ENCODE measurements at regions not wholly inside any gene's neighbourhood (a gene's known extent, or its start where the extent isn't known, plus 50 kb on each side); places are given as distances from the start of the nearest gene placed in this dataset.

DNA sequence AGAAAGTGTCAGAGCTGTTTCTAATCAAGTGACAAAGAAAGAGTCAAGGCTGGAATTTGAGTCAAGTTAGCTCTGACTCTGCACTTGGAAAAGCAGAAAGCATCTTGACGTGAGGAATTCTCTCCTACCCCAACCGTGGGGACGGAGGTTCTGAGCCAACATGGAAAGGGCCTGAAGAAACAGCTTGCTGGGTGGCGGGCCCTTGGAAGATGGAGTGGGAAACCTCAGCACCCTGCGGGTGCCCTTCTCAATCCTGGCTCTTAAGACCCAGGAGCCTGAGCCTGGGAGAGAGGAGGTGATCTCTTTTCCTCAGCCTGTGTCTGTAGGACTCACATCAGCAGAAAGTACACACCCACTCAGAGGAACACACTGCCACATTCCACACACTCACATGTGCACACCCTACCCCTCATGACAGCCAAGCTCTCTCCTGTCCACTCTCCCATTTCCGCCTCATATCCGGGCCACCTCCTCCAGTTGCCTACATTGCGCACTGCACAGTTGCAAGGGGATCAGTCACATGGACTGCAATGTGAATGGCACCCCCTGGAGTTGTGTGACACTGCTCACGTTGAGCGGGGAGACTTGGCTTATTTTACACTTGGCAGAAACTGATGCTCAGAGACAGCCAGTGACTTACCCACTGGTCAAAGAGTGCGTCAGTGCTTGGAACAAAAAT lies 101.5 kb upstream of the SLC6A6 start:
- Histone ChIP-seq H3K27ac (peak overlapping the region in 1 of 5 donors; percentile 58), H3K27me3 (no peaks in the 10 kb centered on the region), H3K4me1 (replicated peaks in 1 of 2) (peaks cover 4 to 24% of the 10 kb centered on the region in 2 donors), H3K36me3 (replicated peaks in 1 of 2) (no peaks in the 10 kb centered on the region), H3K4me3 (no peak overlapping the region), H3K9me3 (replicated peaks in 1 of 3) (no peaks in the 10 kb centered on the region)
- 74 to 82% (median 77%) methylated on average over 11 of the region's 11 CpGs for whole genome bisulfite sequencing, 4 donors
- intact Hi-C loops (cut with DNase I): no loop called here
- DNase-seq: peak in 1 of 7 donors; percentile 44
- TF ChIP-seq, protein P1, sequence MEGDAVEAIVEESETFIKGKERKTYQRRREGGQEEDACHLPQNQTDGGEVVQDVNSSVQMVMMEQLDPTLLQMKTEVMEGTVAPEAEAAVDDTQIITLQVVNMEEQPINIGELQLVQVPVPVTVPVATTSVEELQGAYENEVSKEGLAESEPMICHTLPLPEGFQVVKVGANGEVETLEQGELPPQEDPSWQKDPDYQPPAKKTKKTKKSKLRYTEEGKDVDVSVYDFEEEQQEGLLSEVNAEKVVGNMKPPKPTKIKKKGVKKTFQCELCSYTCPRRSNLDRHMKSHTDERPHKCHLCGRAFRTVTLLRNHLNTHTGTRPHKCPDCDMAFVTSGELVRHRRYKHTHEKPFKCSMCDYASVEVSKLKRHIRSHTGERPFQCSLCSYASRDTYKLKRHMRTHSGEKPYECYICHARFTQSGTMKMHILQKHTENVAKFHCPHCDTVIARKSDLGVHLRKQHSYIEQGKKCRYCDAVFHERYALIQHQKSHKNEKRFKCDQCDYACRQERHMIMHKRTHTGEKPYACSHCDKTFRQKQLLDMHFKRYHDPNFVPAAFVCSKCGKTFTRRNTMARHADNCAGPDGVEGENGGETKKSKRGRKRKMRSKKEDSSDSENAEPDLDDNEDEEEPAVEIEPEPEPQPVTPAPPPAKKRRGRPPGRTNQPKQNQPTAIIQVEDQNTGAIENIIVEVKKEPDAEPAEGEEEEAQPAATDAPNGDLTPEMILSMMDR (IDR thresholded peaks at IDR 0.05): no peak
- TF ChIP-seq POLR2A (IDR thresholded peaks at IDR 0.05): no peak

DNA sequence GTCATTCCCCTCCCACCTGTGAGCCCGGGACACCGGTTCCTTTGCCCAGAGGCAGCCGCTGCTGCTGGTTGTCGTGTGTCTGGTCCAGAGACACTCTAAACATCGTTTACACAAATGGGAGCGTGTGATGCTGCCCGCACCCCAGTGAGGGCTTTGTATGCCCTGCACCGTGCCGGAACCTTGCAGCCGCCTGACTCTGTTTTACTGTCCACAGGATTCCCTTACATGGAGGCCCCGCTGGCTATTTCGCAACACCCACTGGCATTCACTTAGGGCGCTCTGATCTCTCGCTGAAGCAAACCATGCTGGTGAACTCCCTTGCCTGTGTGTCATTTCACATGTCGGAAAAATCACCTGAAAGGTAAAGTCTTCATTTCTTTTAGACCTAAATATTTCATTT lies 100.8 kb upstream of the SLC6A6 start:
- Histone ChIP-seq H3K9me3 (replicated peaks in 1 of 3) (no peaks in the 10 kb centered on the region), H3K36me3 (replicated peaks in 1 of 2) (no peaks in the 10 kb centered on the region), H3K4me1 (replicated peaks in 1 of 2) (peaks cover 4 to 24% of the 10 kb centered on the region in 2 donors), H3K4me3 (no peak overlapping the region), H3K27ac (peak overlapping the region in 1 of 5 donors; percentile 23), H3K27me3 (no peaks in the 10 kb centered on the region)
- intact Hi-C loops (cut with DNase I): no loop called here
- no peak for TF ChIP-seq POLR2A (IDR thresholded peaks at IDR 0.05)
- TF ChIP-seq, protein P1 (IDR thresholded peaks at IDR 0.05): no peak
- DNase-seq: peak in 2 of 7 donors; percentile 38 to 61
- 81 to 84% (median 81%) methylated on average over 14 to 15 of the region's 15 CpGs for WGBS, 4 donors

DNA sequence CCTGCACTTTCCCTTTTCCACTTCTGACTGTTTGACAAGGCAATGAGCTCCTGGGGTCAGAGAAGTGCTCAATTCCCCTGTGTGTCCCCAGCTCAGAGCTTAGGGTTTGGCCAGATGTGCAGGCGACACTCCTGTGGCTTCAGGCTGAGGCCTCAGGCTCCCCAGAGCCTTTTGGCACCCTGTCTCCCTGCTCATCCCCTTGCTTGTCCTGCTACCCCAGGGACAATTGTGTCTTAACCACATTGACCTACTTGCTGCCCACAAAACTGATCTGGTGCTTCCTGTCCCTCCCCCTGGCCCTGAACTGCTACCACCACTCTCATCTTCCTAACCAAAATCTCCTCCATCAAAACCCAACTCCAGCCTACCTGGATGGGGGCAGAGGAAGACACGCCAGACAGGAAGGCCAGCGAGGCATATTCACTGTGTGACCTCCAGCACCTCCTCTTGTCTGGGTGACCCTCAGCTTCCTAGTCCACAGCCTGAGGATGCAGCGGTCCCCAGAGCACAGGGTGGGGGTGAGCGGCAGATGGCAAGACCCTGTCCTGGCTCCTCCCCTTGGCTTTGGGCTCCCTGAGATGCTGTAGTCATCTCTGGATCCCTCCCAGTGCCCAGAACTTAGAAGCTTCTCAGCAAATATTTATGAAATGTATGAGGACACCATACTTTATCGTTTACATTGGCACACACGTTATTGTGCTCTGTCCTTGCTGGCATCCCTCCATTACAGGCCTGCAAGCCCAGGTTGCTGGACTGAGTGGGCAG lies 98.9 kb upstream of the SLC6A6 start:
- no peaks in the 10 kb centered on the region for H3K27me3 ChIP-seq
- TF ChIP-seq POLR2A (IDR thresholded peaks at IDR 0.05): no peak
- TF ChIP-seq, protein P1 (IDR thresholded peaks at IDR 0.05): no peak
- H3K4me3 ChIP-seq: no peak overlapping the region
- no peaks in the 10 kb centered on the region for H3K9me3 ChIP-seq (replicated peaks in 1 of 3)
- intact Hi-C loops (cut with DNase I): no loop called here
- H3K36me3 ChIP-seq (replicated peaks in 1 of 2): no peaks in the 10 kb centered on the region
- peaks cover 0 to 12% of the 10 kb centered on the region in 2 donors for H3K4me1 ChIP-seq (replicated peaks in 1 of 2)
- no peak for DNase-seq
- no peak overlapping the region for H3K27ac ChIP-seq
- 74 to 97% (median 85%) methylated on average over 5 to 7 of the region's 7 CpGs for whole genome bisulfite sequencing, 4 donors

DNA sequence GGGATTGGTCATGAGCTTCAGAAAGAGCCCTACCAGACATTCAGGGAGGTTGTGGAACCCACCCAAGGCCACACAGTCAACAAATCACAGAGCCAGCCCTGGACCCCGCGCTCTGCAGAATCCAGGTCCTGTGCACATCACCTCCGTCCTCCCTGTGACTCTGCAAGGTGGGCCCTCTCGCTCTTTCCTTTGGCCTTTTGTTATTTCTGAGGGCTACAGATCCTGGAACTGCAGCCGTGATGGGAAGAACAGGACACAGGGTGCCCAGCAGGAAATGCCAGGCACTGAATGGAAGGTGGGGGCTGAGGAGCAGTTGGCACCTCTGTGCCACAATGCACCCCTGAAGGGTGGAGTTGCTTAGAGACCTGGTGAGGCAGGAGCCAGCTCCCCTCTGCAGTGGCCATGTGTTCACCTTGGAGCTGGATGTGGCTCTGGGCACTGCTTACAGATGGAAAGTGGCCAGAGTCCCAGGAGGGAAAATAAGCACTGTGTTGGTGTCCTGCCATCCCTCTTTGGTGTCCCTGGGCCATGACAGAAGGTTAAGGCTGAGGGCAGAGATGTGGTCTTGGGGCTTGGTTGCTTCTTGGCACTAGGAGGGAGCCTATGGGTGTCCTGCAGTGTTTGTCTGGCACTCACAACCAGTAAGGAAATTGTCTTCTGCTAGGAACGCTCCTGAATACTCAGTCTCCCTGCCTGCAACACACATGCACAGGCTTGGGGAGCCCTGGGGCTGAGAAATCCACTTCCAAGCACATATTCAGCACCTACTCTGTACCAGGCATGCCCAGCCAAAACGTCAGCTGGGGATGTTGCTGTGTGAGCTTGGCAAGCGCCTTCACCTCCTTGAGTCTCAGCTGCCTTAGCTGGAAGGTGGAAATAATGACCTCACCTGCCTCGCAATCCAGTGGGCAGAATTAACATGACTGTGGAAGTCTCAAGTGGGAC lies 98.0 kb upstream of the SLC6A6 start:
- no peaks in the 10 kb centered on the region for H3K36me3 ChIP-seq (replicated peaks in 1 of 2)
- peaks cover 0 to 12% of the 10 kb centered on the region in 2 donors for H3K4me1 ChIP-seq (replicated peaks in 1 of 2)
- peak in 1 of 7 donors; percentile 25 for DNase-seq
- H3K9me3 ChIP-seq (replicated peaks in 1 of 3): no peaks in the 10 kb centered on the region
- H3K27ac ChIP-seq: no peak overlapping the region
- no peaks in the 10 kb centered on the region for H3K27me3 ChIP-seq
- TF ChIP-seq POLR2A (IDR thresholded peaks at IDR 0.05): no peak
- TF ChIP-seq, protein P1 (IDR thresholded peaks at IDR 0.05): no peak
- intact Hi-C loops (cut with DNase I): no loop called here
- no peak overlapping the region for H3K4me3 ChIP-seq
- 79 to 93% (median 85%) methylated on average over 5 to 9 of the region's 9 CpGs for WGBS, 4 donors
